ENCODE measurements at regions not wholly inside any gene's neighbourhood (a gene's known extent, or its start where the extent isn't known, plus 50 kb on each side); places are given as distances from the start of the nearest gene placed in this dataset.

GRCh38 chr14:34111953-34112352 lies 161.1 kb upstream of the EGLN3 start:
- Histone ChIP-seq H3K4me3 (no peak overlapping the region), H3K27me3 (no peaks in the 10 kb centered on the region), H3K4me1 (no peaks in the 10 kb centered on the region), H3K9me3 (no peaks in the 10 kb centered on the region), H3K27ac (no peak overlapping the region), H3K36me3 (no peaks in the 10 kb centered on the region)
- intact Hi-C loops (cut with DNase I) = no loop called here
- 89% methylated on average over 3 of the region's 4 CpGs for WGBS (ENCODE audit: insufficient coverage, low coverage, low lambda C conversion rate, missing lambda C conversion rate)
- TF ChIP-seq CTCF (IDR thresholded peaks at IDR 0.05) (no peak), POLR2A (IDR thresholded peaks at IDR 0.05) (no peak)
- ATAC-seq = no peak
- DNase-seq = no peak

GRCh38 chr14:34111505-34111904 lies 160.6 kb upstream of the EGLN3 start:
- no peak for DNase-seq
- no peak for ATAC-seq
- H3K9me3 ChIP-seq = no peaks in the 10 kb centered on the region

GRCh38 chr14:34110531-34110930 lies 159.7 kb upstream of the EGLN3 start:
- ATAC-seq = no peak

More at GRCh38 chr14:34111505-34111904, 160.6 kb upstream of the EGLN3 start:
- TF ChIP-seq POLR2A (IDR thresholded peaks at IDR 0.05) = no peak
- no peak for TF ChIP-seq CTCF (IDR thresholded peaks at IDR 0.05)
- Histone ChIP-seq H3K27ac (no peak overlapping the region), H3K4me3 (no peak overlapping the region), H3K27me3 (no peaks in the 10 kb centered on the region), H3K4me1 (no peaks in the 10 kb centered on the region), H3K36me3 (no peaks in the 10 kb centered on the region)
- intact Hi-C loops (cut with DNase I) = no loop called here
- WGBS (ENCODE audit: insufficient coverage, low coverage, low lambda C conversion rate, missing lambda C conversion rate) = 20% methylated on average over 2 of the region's 2 CpGs

GRCh38 chr14:34107441-34107840 lies 156.6 kb upstream of the EGLN3 start:
- TF ChIP-seq POLR2A (IDR thresholded peaks at IDR 0.05) = no peak
- H3K36me3 ChIP-seq = no peaks in the 10 kb centered on the region
- intact Hi-C loops (cut with DNase I) = loop anchor here in 1 of 2 donors (10.0 kb wide), 1 partner anchor 263 kb away; no protein-coding TSS in a partner anchor
- no peaks in the 10 kb centered on the region for H3K4me1 ChIP-seq
- DNase-seq = no peak
- WGBS (ENCODE audit: insufficient coverage, low coverage, low lambda C conversion rate, missing lambda C conversion rate) = 55% methylated on average over 3 of the region's 3 CpGs
- no peaks in the 10 kb centered on the region for H3K9me3 ChIP-seq
- ATAC-seq = no peak
- no peak overlapping the region for H3K4me3 ChIP-seq
- H3K27ac ChIP-seq = no peak overlapping the region
- H3K27me3 ChIP-seq = no peaks in the 10 kb centered on the region

More at GRCh38 chr14:34110531-34110930, 159.7 kb upstream of the EGLN3 start:
- Histone ChIP-seq H3K27ac (no peak overlapping the region), H3K9me3 (no peaks in the 10 kb centered on the region), H3K36me3 (no peaks in the 10 kb centered on the region), H3K4me1 (no peaks in the 10 kb centered on the region), H3K27me3 (no peaks in the 10 kb centered on the region), H3K4me3 (no peak overlapping the region)
- 54% methylated on average over 2 of the region's 2 CpGs for WGBS (ENCODE audit: insufficient coverage, low coverage, low lambda C conversion rate, missing lambda C conversion rate)
- intact Hi-C loops (cut with DNase I) = no loop called here
- DNase-seq = no peak
- TF ChIP-seq CTCF (IDR thresholded peaks at IDR 0.05) (no peak), POLR2A (IDR thresholded peaks at IDR 0.05) (no peak)

GRCh38 chr14:34106310-34106709 lies 155.4 kb upstream of the EGLN3 start:
- DNase-seq (no peak), ATAC-seq (no peak)
- no peaks in the 10 kb centered on the region for H3K9me3 ChIP-seq
- intact Hi-C loops (cut with DNase I) = loop anchor here in 1 of 2 donors (10.0 kb wide), 1 partner anchor 262 kb away; no protein-coding TSS in a partner anchor
- no peak overlapping the region for H3K27ac ChIP-seq
- H3K27me3 ChIP-seq = no peaks in the 10 kb centered on the region
- no peaks in the 10 kb centered on the region for H3K36me3 ChIP-seq
- no peak for TF ChIP-seq POLR2A (IDR thresholded peaks at IDR 0.05)
- TF ChIP-seq CTCF (IDR thresholded peaks at IDR 0.05) = no peak
- H3K4me1 ChIP-seq = no peaks in the 10 kb centered on the region
- 74% methylated on average over 4 of the region's 4 CpGs for WGBS (ENCODE audit: insufficient coverage, low coverage, low lambda C conversion rate, missing lambda C conversion rate)
- H3K4me3 ChIP-seq = no peak overlapping the region

All from right lobe of liver (tissue), 6 donors.